H1 (cell line): ENCODE measurements at regions not wholly inside any gene's neighbourhood (a gene's known extent, or its start where the extent isn't known, plus 50 kb on each side); places are given as distances from the start of the nearest gene placed in this dataset.

Experiments used
- CTCF ChIA-PET: fragments of 300-600 bp; sonication (Branson Sonifier 250); formaldehyde crosslinking; loops from one replicate; lab custom pipeline; 2021; ENCODE audit not compliant: partially characterized antibody; lab: Charles Lee
- POLR2A ChIA-PET: fragments of 300-600 bp; sonication (Branson Sonifier 250); formaldehyde crosslinking; loops from one replicate; lab custom pipeline; 2021; ENCODE audit warnings: inconsistent platforms; ENCODE audit not compliant: partially characterized antibody; lab: Charles Lee
- DNase-seq, 2 experiments: peaks; one replicate each; pipeline versions ENCODE4 v3.0.0 to v3.0.0-alpha.2; 2010 to 2022; ENCODE audit warnings: low spot score in 2 of 2, low read depth in 1 of 2, mixed read lengths in 1 of 2
- FAIRE-seq: peaks from 2 replicates; lab custom pipeline; 2011; peaks lifted over from hg19 to GRCh38; lab: Jason Lieb, UNC
- H2AFZ ChIP-seq: 2 replicates; pipeline ENCODE4 v1.8.1; 2012; ENCODE audit warnings: low read length, inconsistent platforms
- H2AK5ac ChIP-seq: 2 replicates; pipeline ENCODE4 v1.6.1; 2013; ENCODE audit warnings: low read depth, low read length
- H2BK120ac ChIP-seq: replicated peaks from 2 replicates; pipeline ENCODE3; 2013; ENCODE audit warnings: low read depth, low read length, inconsistent platforms
- H2BK12ac ChIP-seq: 2 replicates; pipeline ENCODE4 v1.6.1; 2013; ENCODE audit warnings: low read depth, low read length
- H2BK15ac ChIP-seq: 2 replicates; pipeline ENCODE4 v1.6.1; 2013; ENCODE audit warnings: low read length
- H2BK20ac ChIP-seq: 2 replicates; pipeline ENCODE4 v1.6.1; 2013; ENCODE audit warnings: low read length
- H2BK5ac ChIP-seq: 2 replicates; pipeline ENCODE4 v1.6.1; 2013; ENCODE audit warnings: low read depth, low read length
- H3K14ac ChIP-seq: 2 replicates; pipeline ENCODE4 v1.6.1; 2013; ENCODE audit warnings: inconsistent platforms; ENCODE audit not compliant: insufficient read length
- H3K18ac ChIP-seq: 2 replicates; pipeline ENCODE4 v1.6.1; 2013; ENCODE audit warnings: low read length; ENCODE audit errors: extremely low read depth
- H3K23ac ChIP-seq: 2 replicates; pipeline ENCODE4 v1.6.1; 2013; ENCODE audit warnings: inconsistent platforms; ENCODE audit not compliant: insufficient read length
- H3K23me2 ChIP-seq: 2 replicates; pipeline ENCODE4 v1.6.1; 2013; ENCODE audit warnings: low read depth, low read length
- H3K27ac ChIP-seq: 2 replicates; pipeline ENCODE4 v1.6.1; 2011; ENCODE audit warnings: low read depth, low read length, inconsistent platforms
- H3K27me3 ChIP-seq, 4 experiments: replicated peaks in 1 of 4; 1 replicate in 1 of 4; 2 replicates in 3 of 4; pipeline versions ENCODE4 v1.6.1 to v1.8.1; 2011 to 2013; ENCODE audit warnings: low read length in 3 of 4, mild to moderate bottlenecking in 3 of 4, inconsistent platforms in 2 of 4, mixed read lengths in 2 of 4, moderate library complexity in 1 of 4; ENCODE audit not compliant: control insufficient read depth in 3 of 4, insufficient read depth in 3 of 4; ENCODE audit errors: extremely low read depth in 1 of 4
- H3K36me3 ChIP-seq, 4 experiments: 2 replicates each; pipeline versions ENCODE4 v1.6.1 to v1.8.1; 2011 to 2013; ENCODE audit warnings: mild to moderate bottlenecking in 4 of 4, low read length in 3 of 4, moderate library complexity in 2 of 4, control low read depth in 1 of 4, inconsistent platforms in 1 of 4; ENCODE audit not compliant: insufficient read depth in 4 of 4, control insufficient read depth in 2 of 4
- H3K4ac ChIP-seq: replicated peaks from 2 replicates; pipeline ENCODE3; 2013; ENCODE audit warnings: low read length, low read depth, mixed read lengths, inconsistent platforms; ENCODE audit not compliant: insufficient read length
- H3K4me1 ChIP-seq, 4 experiments: replicated peaks in 1 of 4; 1 replicate in 1 of 4; 2 replicates in 3 of 4; pipeline versions ENCODE4 v1.6.1 to v1.8.1; 2011 to 2013; ENCODE audit warnings: low read length in 3 of 4, inconsistent platforms in 2 of 4, mixed read lengths in 1 of 4; ENCODE audit not compliant: insufficient read depth in 4 of 4, control insufficient read depth in 3 of 4
- H3K4me2 ChIP-seq, 2 experiments: 2 replicates each; pipeline versions ENCODE4 v1.6.1 to v1.8.1; 2011 to 2013; ENCODE audit warnings: low read depth in 2 of 2, low read length in 2 of 2, control low read depth in 1 of 2, inconsistent platforms in 1 of 2, mild to moderate bottlenecking in 1 of 2; ENCODE audit not compliant: insufficient read depth in 1 of 2
- H3K4me3 ChIP-seq, 4 experiments: fragments of 200-600, 300-600 bp in 1 of 4; sonication (generic), shearing (Covaris generic), sonication (Bioruptor Twin) in 1 of 4; 2 replicates each; pipeline versions ENCODE4 v1.5.1 to v1.8.1; 2011 to 2016; ENCODE audit warnings: low read length in 4 of 4, low read depth in 3 of 4, control low read depth in 2 of 4, inconsistent platforms in 2 of 4, mild to moderate bottlenecking in 2 of 4, mixed read lengths in 1 of 4, moderate library complexity in 1 of 4; ENCODE audit not compliant: insufficient read depth in 2 of 4; ENCODE audit errors: extremely low read depth in 1 of 4
- H3K56ac ChIP-seq: replicated peaks from 2 replicates; pipeline ENCODE3; 2013; ENCODE audit warnings: low read depth, mild to moderate bottlenecking, mixed read lengths, low read length, inconsistent platforms; ENCODE audit not compliant: insufficient read length
- H3K79me1 ChIP-seq: 2 replicates; pipeline ENCODE4 v1.6.1; 2013; ENCODE audit warnings: low read depth, low read length, control low read depth
- H3K79me2 ChIP-seq, 2 experiments: 2 replicates each; pipeline versions ENCODE4 v1.6.1 to v1.8.1; 2012 to 2013; ENCODE audit warnings: low read length in 2 of 2, mild to moderate bottlenecking in 2 of 2, inconsistent platforms in 1 of 2; ENCODE audit not compliant: insufficient read depth in 2 of 2, control insufficient read depth in 1 of 2
- H3K9ac ChIP-seq, 4 experiments: replicated peaks in 1 of 4; 1 replicate in 1 of 4; 2 replicates in 3 of 4; pipeline versions ENCODE4 v1.6.1 to v1.8.1; 2011 to 2013; ENCODE audit warnings: low read depth in 3 of 4, low read length in 3 of 4, control low read depth in 2 of 4, mild to moderate bottlenecking in 2 of 4, moderate library complexity in 2 of 4, inconsistent platforms in 1 of 4; ENCODE audit errors: extremely low read depth in 1 of 4
- H3K9me3 ChIP-seq, 2 experiments: 2 replicates each; pipeline versions ENCODE4 v1.6.1 to v1.8.1; 2012 to 2013; ENCODE audit warnings: mild to moderate bottlenecking in 2 of 2, moderate library complexity in 2 of 2, control low read depth in 1 of 2, inconsistent platforms in 1 of 2, low read depth in 1 of 2, low read length in 1 of 2, mixed read lengths in 1 of 2; ENCODE audit not compliant: insufficient read depth in 2 of 2
- H4K20me1 ChIP-seq, 2 experiments: replicated peaks in 1 of 2; 2 replicates each; pipeline versions ENCODE3 to v1.8.1; 2011 to 2013; ENCODE audit warnings: inconsistent platforms in 2 of 2, low read length in 2 of 2, mild to moderate bottlenecking in 1 of 2; ENCODE audit not compliant: insufficient read depth in 2 of 2, control insufficient read depth in 1 of 2
- H4K5ac ChIP-seq: 2 replicates; pipeline ENCODE4 v1.6.1; 2013; ENCODE audit warnings: low read length, low read depth, mixed read lengths, inconsistent platforms; ENCODE audit not compliant: insufficient read length
- H4K8ac ChIP-seq: 2 replicates; pipeline ENCODE4 v1.8.0; 2013; ENCODE audit warnings: mild to moderate bottlenecking, moderate library complexity, low read length, inconsistent platforms; ENCODE audit not compliant: insufficient read depth; ENCODE audit errors: extremely low read depth
- H4K91ac ChIP-seq: replicated peaks from 2 replicates; pipeline ENCODE3; 2013; ENCODE audit warnings: low read length, mixed read lengths, inconsistent platforms; ENCODE audit not compliant: insufficient read length
- EP300 ChIP-seq, 2 experiments: IDR thresholded peaks; 1 replicate in 1 of 2; 2 replicates in 1 of 2; pipeline ENCODE4 v1.6.1; 2011 to 2012; ENCODE audit warnings: low read depth in 2 of 2, low read length in 2 of 2, mild to moderate bottlenecking in 2 of 2, borderline replicate concordance in 1 of 2, inconsistent platforms in 1 of 2, moderate library complexity in 1 of 2
- GTF2F1 ChIP-seq: IDR thresholded peaks from 2 replicates; pipeline ENCODE4 v1.6.1; 2012; ENCODE audit warnings: low read depth, low read length, improper control_type of control experiment, borderline replicate concordance
- KDM4A ChIP-seq: IDR thresholded peaks from one replicate; pipeline ENCODE4 v1.7.1; 2012; ENCODE audit warnings: low read depth, mild to moderate bottlenecking, moderate library complexity, low read length, inconsistent platforms; ENCODE audit not compliant: severe bottlenecking
- POLR2AphosphoS5 ChIP-seq: IDR thresholded peaks from 2 replicates; pipeline ENCODE4 v1.6.1; 2011; ENCODE audit warnings: low read depth, low read length
- POU5F1 ChIP-seq: IDR thresholded peaks from 2 replicates; pipeline ENCODE4 v1.6.1; 2011; ENCODE audit warnings: low read depth, mild to moderate bottlenecking, low read length, moderate library complexity
- RBBP5 ChIP-seq: IDR thresholded peaks from 2 replicates; pipeline ENCODE4 v1.7.1; 2012; ENCODE audit warnings: low read depth, mild to moderate bottlenecking, inconsistent platforms, low read length, moderate library complexity, borderline replicate concordance
- SAP30 ChIP-seq: fragments of 300-600 bp; sonication (generic); IDR thresholded peaks from 2 replicates; pipeline ENCODE4 v1.7.1; 2012; ENCODE audit warnings: low read length, moderate library complexity, mild to moderate bottlenecking, inconsistent platforms; ENCODE audit not compliant: insufficient read depth, insufficient replicate concordance
- ZNF274 ChIP-seq: IDR thresholded peaks from 2 replicates; pipeline ENCODE4 v1.7.0; 2012; ENCODE audit warnings: low read length, borderline replicate concordance; ENCODE audit errors: extremely low read depth
- WGBS, 2 experiments: shearing (Covaris generic) in 1 of 2; methylation state at CpG; one replicate each; pipeline versions ENCODE4 v1.1.6 to v1.1.7; 2013 to 2015; ENCODE audit warnings: low lambda C conversion rate in 2 of 2, mixed read lengths in 2 of 2, inconsistent platforms in 1 of 2, low coverage in 1 of 2, missing lambda C conversion rate in 1 of 2; ENCODE audit not compliant: insufficient replicate concordance in 2 of 2, insufficient coverage in 1 of 2, insufficient read length in 1 of 2; ENCODE audit errors: extremely low coverage in 1 of 2, missing lambda C conversion rate in 1 of 2; 5-methylcytosine and 5-hydroxymethylcytosine counted together

- H3K9me3 ChIP-seq = peaks cover 0 to 6% of the 10 kb centered on the region in 2 experiments; a peak in 2 of 4 replicates
- no peak overlapping the region for H3K9ac ChIP-seq
- H3K56ac ChIP-seq = no peak overlapping the region
- no peak overlapping the region for H2BK15ac ChIP-seq
- no peak overlapping the region for H2AK5ac ChIP-seq
- DNase-seq = no peak
- no peak overlapping the region for H2AFZ ChIP-seq
- TF ChIP-seq EP300 (IDR thresholded peaks at IDR 0.05; ENCODE audit: borderline replicate concordance in 1 of 2, low read depth in 2 of 2, low read length in 2 of 2) (no peak), RBBP5 (no peak), POU5F1 (no peak), KDM4A (no peak), ZNF274 (no peak), POLR2AphosphoS5 (no peak), SAP30 (no peak), GTF2F1 (no peak)
- TF ChIP-seq, all 59 proteins: peak for 0
- H2BK120ac ChIP-seq = no peak overlapping the region
- no peak for FAIRE-seq
- no peaks in the 10 kb centered on the region for H4K20me1 ChIP-seq
- H3K4ac ChIP-seq = no peak overlapping the region
- no peak overlapping the region for H3K18ac ChIP-seq
- no peak overlapping the region for H3K23ac ChIP-seq
- H3K23me2 ChIP-seq = no peaks in the 10 kb centered on the region
- no peaks in the 10 kb centered on the region for H3K27me3 ChIP-seq
- H3K79me1 ChIP-seq = no peaks in the 10 kb centered on the region
- 91% methylated on average over 3 of the region's 3 CpGs; no CpG with 5 or more reads in 1 of the 2 experiments for WGBS, 2 experiments
- ChIA-PET POLR2A (no interaction called here), CTCF (no interaction called here)
- H2BK12ac ChIP-seq = no peak overlapping the region
- H3K4me2 ChIP-seq = no peak overlapping the region
- H3K4me1 ChIP-seq = peaks cover 0 to 3% (median 1%) of the 10 kb centered on the region in 4 experiments; a peak in 1 of 7 replicates
- no peak overlapping the region for H3K4me3 ChIP-seq
- no peak overlapping the region for H4K8ac ChIP-seq
- 0 out of 8 replicates have a peak, but pooled peaks cover 0 to 2% (median 0%) of the 10 kb centered on the region in 4 experiments for H3K36me3 ChIP-seq
- no peak overlapping the region for H2BK20ac ChIP-seq
- H4K91ac ChIP-seq = no peak overlapping the region
- H3K79me2 ChIP-seq = no peaks in the 10 kb centered on the region
- H2BK5ac ChIP-seq = no peak overlapping the region
- no peak overlapping the region for H3K14ac ChIP-seq
- no peak overlapping the region for H4K5ac ChIP-seq
- H3K27ac ChIP-seq = no peak overlapping the region
Measured at GRCh38 chr1:88407248-88407647, 276.8 kb upstream of the PKN2 start.
